Retinal pigment epithelial cell (primary cell): ENCODE measurements at regions not wholly inside any gene's neighbourhood (a gene's known extent, or its start where the extent isn't known, plus 50 kb on each side); places are given as distances from the start of the nearest gene placed in this dataset.
"Not testable (repeated sequence)": the region's sequence is repeated elsewhere in the genome, so short reads cannot be mapped to it uniquely, and the experiment has no call there.

Experiments
- DNase-seq: peaks from one replicate; pipeline ENCODE4 v3.0.0-alpha.2; 2010; ENCODE audit warnings: low read depth
- H3K4me3 ChIP-seq: 2 replicates; pipeline ENCODE4 v1.5.1; 2011; ENCODE audit warnings: mild to moderate bottlenecking, low read length, control low read depth, moderate library complexity
- TF ChIP-seq, protein P1 (sequence below): conservative IDR thresholded peaks from 2 replicates; pipeline ENCODE4 v1.5.1; 2011; ENCODE audit warnings: low read depth, low read length, control low read depth, inconsistent platforms

DNA sequence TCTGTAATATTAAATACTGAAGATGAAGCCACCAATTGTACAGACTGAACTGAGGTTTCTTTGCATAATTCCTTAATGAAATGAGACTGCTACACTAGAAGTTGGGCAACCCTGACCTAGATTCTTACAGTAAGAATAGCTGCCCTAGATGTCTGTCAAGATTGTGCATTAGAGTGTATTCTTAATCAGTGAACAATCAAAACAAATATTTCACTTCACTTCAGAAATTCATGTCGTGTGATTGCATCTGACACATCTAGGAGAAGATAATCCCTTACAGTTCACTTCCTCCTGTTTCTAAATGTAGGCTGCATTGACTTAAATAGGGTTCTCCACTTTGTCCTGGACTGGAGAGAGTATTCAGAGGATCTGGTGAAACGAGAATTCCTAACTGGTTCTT lies 283.1 kb downstream of the HNRNPD start:
- TF ChIP-seq, protein P1, sequence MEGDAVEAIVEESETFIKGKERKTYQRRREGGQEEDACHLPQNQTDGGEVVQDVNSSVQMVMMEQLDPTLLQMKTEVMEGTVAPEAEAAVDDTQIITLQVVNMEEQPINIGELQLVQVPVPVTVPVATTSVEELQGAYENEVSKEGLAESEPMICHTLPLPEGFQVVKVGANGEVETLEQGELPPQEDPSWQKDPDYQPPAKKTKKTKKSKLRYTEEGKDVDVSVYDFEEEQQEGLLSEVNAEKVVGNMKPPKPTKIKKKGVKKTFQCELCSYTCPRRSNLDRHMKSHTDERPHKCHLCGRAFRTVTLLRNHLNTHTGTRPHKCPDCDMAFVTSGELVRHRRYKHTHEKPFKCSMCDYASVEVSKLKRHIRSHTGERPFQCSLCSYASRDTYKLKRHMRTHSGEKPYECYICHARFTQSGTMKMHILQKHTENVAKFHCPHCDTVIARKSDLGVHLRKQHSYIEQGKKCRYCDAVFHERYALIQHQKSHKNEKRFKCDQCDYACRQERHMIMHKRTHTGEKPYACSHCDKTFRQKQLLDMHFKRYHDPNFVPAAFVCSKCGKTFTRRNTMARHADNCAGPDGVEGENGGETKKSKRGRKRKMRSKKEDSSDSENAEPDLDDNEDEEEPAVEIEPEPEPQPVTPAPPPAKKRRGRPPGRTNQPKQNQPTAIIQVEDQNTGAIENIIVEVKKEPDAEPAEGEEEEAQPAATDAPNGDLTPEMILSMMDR, result no peak
- H3K4me3 ChIP-seq, result no peak overlapping the region
- DNase-seq, result peak; percentile 48

DNA sequence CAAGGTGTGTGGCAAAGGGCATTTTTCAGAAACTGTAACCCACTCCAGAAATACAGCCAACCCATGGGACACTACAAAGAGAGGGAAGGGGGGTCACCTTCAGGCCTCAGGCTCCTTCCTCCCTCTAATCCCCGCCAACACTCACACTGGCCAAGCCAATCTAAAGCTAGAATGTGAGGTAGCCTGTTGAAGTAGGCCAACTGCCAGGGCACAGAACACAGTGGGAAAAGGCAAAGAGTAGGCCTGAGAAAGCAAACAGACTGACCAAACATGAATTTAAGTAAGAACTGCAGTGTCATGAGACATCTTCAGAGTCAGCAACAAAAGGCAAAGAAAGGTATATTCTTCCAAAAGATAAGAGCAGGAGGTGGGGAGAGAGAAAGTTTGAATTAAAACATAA lies 289.0 kb downstream of the HNRNPD start:
- H3K4me3 ChIP-seq, result no peak overlapping the region
- TF ChIP-seq, protein P1, result no peak
- no peak for DNase-seq

DNA sequence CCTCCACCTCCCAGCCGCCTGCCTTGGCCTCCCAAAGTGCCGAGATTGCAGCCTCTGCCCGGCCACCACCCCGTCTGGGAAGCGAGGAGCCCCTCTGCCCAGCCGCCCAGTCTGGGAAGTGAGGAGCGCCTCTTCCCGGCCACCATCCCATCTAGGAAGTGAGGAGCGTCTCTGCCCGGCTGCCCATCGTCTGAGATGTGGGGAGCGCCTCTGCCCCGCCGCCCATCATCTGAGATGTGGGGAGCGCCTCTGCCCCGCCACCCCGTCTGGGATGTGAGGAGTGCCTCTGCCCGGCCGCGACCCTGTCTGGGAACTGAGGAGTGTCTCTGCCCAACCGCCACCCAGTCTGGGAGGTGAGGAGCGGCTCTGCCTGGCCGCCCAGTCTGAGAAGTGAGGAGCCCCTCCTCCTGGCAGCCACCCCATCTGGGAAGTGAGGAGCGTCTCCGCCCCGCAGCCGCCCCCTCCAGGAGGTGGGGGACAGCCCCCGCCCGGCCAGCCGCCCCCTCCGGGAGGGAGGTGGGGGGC lies 296.3 kb downstream of the HNRNPD start:
- not testable (repeated sequence) for H3K4me3 ChIP-seq, DNase-seq

DNA sequence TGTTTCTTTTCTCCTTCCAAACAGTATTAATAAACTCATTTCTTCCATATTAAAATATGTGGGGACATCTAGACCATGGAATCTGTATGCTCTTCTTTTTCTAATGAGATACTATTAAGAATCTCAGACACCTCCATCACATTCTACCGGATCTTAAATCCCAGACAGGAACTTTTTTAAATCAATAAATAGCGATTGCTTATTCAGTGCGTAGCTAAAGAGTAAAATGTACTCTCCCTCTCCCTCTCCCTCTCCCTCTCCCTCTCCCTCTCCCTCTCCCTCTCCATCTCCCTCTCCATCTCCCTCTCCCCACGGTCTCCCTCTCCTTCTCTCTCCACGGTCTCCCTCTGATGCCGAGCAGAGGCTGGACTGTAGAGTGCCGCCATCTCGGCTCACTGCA lies 297.0 kb downstream of the HNRNPD start:
- H3K4me3 ChIP-seq, result no peak overlapping the region
- DNase-seq, result no peak
- TF ChIP-seq, protein P1, result no peak

DNA sequence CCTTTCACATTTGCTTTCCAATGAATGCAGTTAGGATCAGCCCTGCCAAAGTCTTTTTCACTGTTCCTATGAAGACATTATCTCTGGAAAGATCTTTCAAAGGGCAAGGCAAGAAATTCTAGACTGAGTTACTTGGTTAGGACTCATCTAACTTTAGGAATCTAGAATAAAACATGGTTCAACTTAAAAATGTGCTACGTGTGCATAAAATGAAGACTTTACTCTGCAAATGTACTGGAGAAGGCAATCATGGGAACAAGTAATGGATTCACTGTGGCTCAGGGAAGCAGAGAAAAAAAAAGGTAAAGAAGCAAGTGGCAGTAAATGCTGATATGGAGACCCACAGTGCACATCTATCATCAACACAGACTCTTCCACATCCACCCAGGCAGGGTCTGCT lies 297.4 kb downstream of the HNRNPD start:
- no peak for DNase-seq
- TF ChIP-seq, protein P1, result no peak
- H3K4me3 ChIP-seq, result no peak overlapping the region

DNA sequence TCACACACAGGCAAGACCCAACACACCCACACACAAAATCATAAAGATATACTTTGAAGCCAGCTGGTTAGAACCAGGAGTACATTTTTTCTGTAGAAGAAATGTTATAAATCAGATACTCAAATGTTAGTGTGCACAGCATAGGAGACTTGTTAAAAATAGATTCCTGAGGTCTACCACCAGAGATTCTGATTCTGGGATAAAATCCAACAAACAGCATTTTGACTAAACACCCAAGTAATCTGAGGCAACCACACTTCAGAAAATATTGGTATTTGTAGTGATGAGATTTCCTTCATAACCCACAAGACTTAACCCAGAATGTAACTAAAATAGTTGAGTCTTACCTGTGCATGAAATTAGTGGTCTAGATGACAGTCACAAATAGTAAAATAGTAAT lies 301.8 kb downstream of the HNRNPD start:
- TF ChIP-seq, protein P1, result no peak
- DNase-seq, result no peak
- no peak overlapping the region for H3K4me3 ChIP-seq

DNA sequence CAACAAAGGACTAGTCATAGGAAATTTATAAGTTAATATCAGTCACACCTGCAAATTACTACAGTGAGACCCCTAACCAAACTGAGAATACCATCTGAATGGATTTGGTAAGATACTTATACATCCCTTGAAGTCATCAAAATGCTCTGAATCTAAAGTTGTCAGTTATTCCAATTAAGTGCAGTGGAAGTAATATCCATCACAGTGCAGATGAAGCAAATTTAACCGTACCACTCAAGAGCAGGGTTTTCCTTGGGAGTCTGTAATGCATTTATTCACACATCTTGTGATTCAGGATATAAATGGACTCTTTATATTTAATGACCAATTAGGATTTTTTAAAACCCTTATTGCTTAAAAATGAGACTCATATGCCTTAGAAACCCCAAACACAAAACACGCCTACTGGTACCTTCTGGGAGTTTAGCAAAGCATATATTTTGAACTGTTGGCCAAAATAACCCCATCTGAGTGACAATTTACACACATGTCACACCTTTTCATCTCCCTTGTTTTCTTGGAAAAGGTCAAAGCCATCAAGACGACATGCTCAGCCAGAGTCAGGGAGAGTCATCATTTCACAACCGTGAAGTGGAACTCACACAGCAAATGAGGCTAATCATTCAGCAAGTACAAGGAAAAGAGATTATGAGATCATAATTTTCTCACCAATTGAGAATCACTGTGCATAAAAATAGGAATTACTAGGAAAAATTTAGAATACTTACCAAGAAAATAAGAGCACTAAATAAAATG lies 303.7 kb downstream of the HNRNPD start:
- no peak for DNase-seq
- no peak overlapping the region for H3K4me3 ChIP-seq
- TF ChIP-seq, protein P1, result no peak
